Vagina (tissue), 2 donors: ENCODE measurements at regions not wholly inside any gene's neighbourhood (a gene's known extent, or its start where the extent isn't known, plus 50 kb on each side); places are given as distances from the start of the nearest gene placed in this dataset.

ENCODE experiments used
- CTCF ChIP-seq, 3 experiments: fragments of 450-650 bp in 2 of 3; fragments of 200-600 bp in 1 of 3; sonication (generic) in 1 of 3; IDR thresholded peaks; one replicate each; pipeline ENCODE4 v1.5.1; 2017 to 2019; ENCODE audit warnings: antibody characterized with exemption in 3 of 3, mild to moderate bottlenecking in 2 of 3, moderate library complexity in 2 of 3
- POLR2A ChIP-seq, 2 donors: fragments of 450-650 bp; IDR thresholded peaks; one replicate each; pipeline ENCODE4 v1.6.1; 2017; ENCODE audit warnings: antibody characterized with exemption in 2 of 2, mild to moderate bottlenecking in 2 of 2, moderate library complexity in 2 of 2
- POLR2AphosphoS5 ChIP-seq, 2 donors: sonication (generic); formaldehyde crosslinking; IDR thresholded peaks; one replicate each; pipeline ENCODE4 v1.9.0; 2017; ENCODE audit warnings: antibody characterized with exemption in 2 of 2, mild to moderate bottlenecking in 2 of 2, low read depth in 1 of 2; ENCODE audit not compliant: insufficient read depth in 1 of 2

GRCh38 chr12:127823801-127824200, 443.2 kb upstream of the TMEM132C start:
- no peak for TF ChIP-seq CTCF (IDR thresholded peaks at IDR 0.05)
- TF ChIP-seq POLR2AphosphoS5 (IDR thresholded peaks at IDR 0.05; ENCODE audit: insufficient read depth in 1 of 2, low read depth in 1 of 2), result no peak
- no peak for TF ChIP-seq POLR2A (IDR thresholded peaks at IDR 0.05)
